ENCODE measurements at regions not wholly inside any gene's neighbourhood (a gene's known extent, or its start where the extent isn't known, plus 50 kb on each side); places are given as distances from the start of the nearest gene placed in this dataset.

GRCh38 chr9:24381205-24381604 is 164.5 kb downstream of the IZUMO3 start:
- no peak overlapping the region for H3K4me3 ChIP-seq (ENCODE audit: control insufficient read depth, low read depth, low read length)
- TF ChIP-seq CTCF (IDR thresholded peaks at IDR 0.05; ENCODE audit: control insufficient read depth, insufficient read depth, low read depth, low read length, missing control alignments), result no peak
- DNase-seq (ENCODE audit: low read depth), result no peak

GRCh38 chr9:24359046-24359445 is 186.7 kb downstream of the IZUMO3 start:
- no peak for DNase-seq (ENCODE audit: low read depth)
- no peak for TF ChIP-seq CTCF (IDR thresholded peaks at IDR 0.05; ENCODE audit: control insufficient read depth, insufficient read depth, low read depth, low read length, missing control alignments)
- H3K4me3 ChIP-seq (ENCODE audit: control insufficient read depth, low read depth, low read length), result no peak overlapping the region

DNA sequence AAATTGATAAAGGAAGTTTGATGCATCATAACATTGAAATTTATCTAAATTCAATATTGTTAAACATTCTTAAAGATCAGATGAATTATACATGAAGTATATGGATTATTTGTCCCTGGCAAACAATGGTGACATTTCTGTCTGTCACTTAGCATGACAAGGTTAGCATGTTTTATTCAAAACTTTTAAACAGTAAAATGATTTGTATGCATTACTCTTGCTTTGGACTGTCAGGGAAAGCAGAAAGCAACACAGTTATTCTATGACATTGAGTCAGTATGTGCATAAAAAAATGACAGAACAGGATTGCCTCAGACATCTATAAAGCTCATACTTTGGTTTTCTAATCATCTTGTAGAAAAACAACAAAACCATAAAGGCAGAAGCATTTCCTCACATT is 193.7 kb downstream of the IZUMO3 start:
- TF ChIP-seq CTCF (IDR thresholded peaks at IDR 0.05; ENCODE audit: control insufficient read depth, insufficient read depth, low read depth, low read length, missing control alignments), result no peak
- no peak for DNase-seq (ENCODE audit: low read depth)
- H3K4me3 ChIP-seq (ENCODE audit: control insufficient read depth, low read depth, low read length), result no peak overlapping the region

DNA sequence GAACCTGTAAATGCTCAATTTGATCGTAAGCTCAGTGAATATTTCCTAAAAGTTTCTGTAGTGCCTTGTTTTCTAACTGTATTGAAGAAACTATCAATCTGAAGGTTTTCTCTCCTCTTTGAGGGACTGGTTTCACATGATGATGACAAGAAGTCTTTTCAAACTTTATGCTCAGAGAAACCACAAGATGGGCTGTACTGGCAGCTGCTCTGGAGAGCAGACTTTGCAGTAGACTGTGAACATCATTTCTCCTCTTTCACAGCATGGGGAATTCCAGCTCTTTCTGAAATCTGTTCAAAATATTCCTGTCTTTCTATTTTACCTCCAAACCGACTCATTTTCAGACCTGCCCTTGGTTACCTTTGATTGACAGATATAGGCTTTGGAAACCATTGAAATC is 194.4 kb downstream of the IZUMO3 start:
- H3K4me3 ChIP-seq (ENCODE audit: control insufficient read depth, low read depth, low read length), result no peak overlapping the region
- TF ChIP-seq CTCF (IDR thresholded peaks at IDR 0.05; ENCODE audit: control insufficient read depth, insufficient read depth, low read depth, low read length, missing control alignments), result no peak
- DNase-seq (ENCODE audit: low read depth), result no peak

DNA sequence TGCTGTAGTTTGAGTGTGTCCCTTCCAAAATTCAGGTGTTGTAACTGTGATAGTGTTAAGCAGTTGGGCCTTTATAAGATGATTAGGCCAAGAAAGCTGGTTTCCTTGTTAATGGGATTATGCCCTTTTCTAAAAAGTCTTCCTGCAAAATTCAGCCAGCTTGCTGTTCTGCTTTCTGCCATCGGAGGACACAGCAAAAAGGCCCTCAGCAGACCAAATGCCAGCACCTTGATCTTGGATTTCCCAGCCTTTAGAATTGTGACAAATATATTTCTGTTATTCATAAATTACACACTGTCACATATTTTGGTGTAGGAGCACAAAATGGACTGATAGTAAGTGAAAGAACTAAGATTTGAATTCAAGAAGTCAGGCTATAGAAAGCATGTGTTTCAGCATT is 203.2 kb downstream of the IZUMO3 start:
- DNase-seq (ENCODE audit: low read depth), result no peak
- H3K4me3 ChIP-seq (ENCODE audit: control insufficient read depth, low read depth, low read length), result no peak overlapping the region
- TF ChIP-seq CTCF (IDR thresholded peaks at IDR 0.05; ENCODE audit: control insufficient read depth, insufficient read depth, low read depth, low read length, missing control alignments), result no peak

DNA sequence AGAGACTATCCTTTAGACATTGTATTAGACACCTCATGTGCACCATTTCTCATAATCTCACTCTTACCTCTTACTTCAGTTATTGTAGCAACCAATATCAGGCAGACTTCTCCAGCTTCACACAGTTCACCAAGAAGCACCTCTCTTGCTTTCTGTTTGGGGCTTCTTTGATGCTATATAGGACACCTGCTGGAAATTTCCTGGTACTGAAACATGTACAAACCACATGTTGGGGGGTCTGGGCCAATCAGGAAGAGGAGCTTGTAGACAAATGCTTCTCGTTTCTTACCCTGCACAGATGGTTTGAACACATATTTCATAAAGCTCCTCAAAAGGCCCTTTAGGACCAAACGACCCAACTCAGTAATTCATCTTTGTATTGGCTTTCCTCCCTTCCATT is 212.1 kb downstream of the IZUMO3 start:
- no peak for TF ChIP-seq CTCF (IDR thresholded peaks at IDR 0.05; ENCODE audit: control insufficient read depth, insufficient read depth, low read depth, low read length, missing control alignments)
- H3K4me3 ChIP-seq (ENCODE audit: control insufficient read depth, low read depth, low read length), result no peak overlapping the region
- DNase-seq (ENCODE audit: low read depth), result no peak

- no peak for DNase-seq (ENCODE audit: low read depth)
- TF ChIP-seq CTCF (IDR thresholded peaks at IDR 0.05; ENCODE audit: control insufficient read depth, insufficient read depth, low read depth, low read length, missing control alignments), result no peak
Observed at GRCh38 chr9:24298912-24299311, 246.8 kb downstream of the IZUMO3 start.

More at GRCh38 chr9:24298912-24299311, 246.8 kb downstream of the IZUMO3 start:
- H3K4me3 ChIP-seq (ENCODE audit: control insufficient read depth, low read depth, low read length), result no peak overlapping the region
